T-helper 9 cell (primary cell): ENCODE measurements at regions not wholly inside any gene's neighbourhood (a gene's known extent, or its start where the extent isn't known, plus 50 kb on each side); places are given as distances from the start of the nearest gene placed in this dataset.
"Not testable (repeated sequence)": the region's sequence is repeated elsewhere in the genome, so short reads cannot be mapped to it uniquely, and the experiment has no call there.

ENCODE experiments used
- DNase-seq: peaks from one replicate; pipeline ENCODE4 v3.0.0-alpha.2; 2020

- DNase-seq, result no peak
Measured at GRCh38 chr6:144793744-144794143, 508.6 kb downstream of the UTRN start.

GRCh38 chr6:144795022-144795421 is 509.9 kb downstream of the UTRN start:
- DNase-seq, result not testable (repeated sequence)

- no peak for DNase-seq
Measured at GRCh38 chr6:144796070-144796469, 510.9 kb downstream of the UTRN start.

- DNase-seq, result no peak
Measured at GRCh38 chr6:144797881-144798589, 512.9 kb downstream of the UTRN start.

GRCh38 chr6:144804246-144804790 is 519.2 kb downstream of the UTRN start:
- no peak for DNase-seq

GRCh38 chr6:144805049-144805448 is 519.9 kb downstream of the UTRN start:
- no peak for DNase-seq

GRCh38 chr6:144806222-144806621 is 521.1 kb downstream of the UTRN start:
- no peak for DNase-seq

GRCh38 chr6:144809120-144809519 is 524.0 kb downstream of the UTRN start:
- DNase-seq, result no peak

- DNase-seq, result no peak
Measured at GRCh38 chr6:144809969-144810368, 524.8 kb downstream of the UTRN start.

GRCh38 chr6:144811140-144811539 is 526.0 kb downstream of the UTRN start:
- no peak for DNase-seq

- no peak for DNase-seq
Measured at GRCh38 chr6:144816936-144817335, 531.8 kb downstream of the UTRN start.

- no peak for DNase-seq
Measured at GRCh38 chr6:144820270-144820669, 535.1 kb downstream of the UTRN start.

GRCh38 chr6:144823131-144823530 is 538.0 kb downstream of the UTRN start:
- DNase-seq, result no peak

- no peak for DNase-seq
Measured at GRCh38 chr6:144824018-144824417, 538.9 kb downstream of the UTRN start.

GRCh38 chr6:144834426-144835038 is 549.4 kb downstream of the UTRN start:
- DNase-seq, result no peak

- no peak for DNase-seq
Measured at GRCh38 chr6:144835322-144835973, 550.3 kb downstream of the UTRN start.

- no peak for DNase-seq
Measured at GRCh38 chr6:144840619-144841018, 555.5 kb downstream of the UTRN start.

- no peak for DNase-seq
Measured at GRCh38 chr6:144843701-144844100, 558.6 kb downstream of the UTRN start.

GRCh38 chr6:144844596-144844995 is 559.5 kb downstream of the UTRN start:
- DNase-seq, result no peak

GRCh38 chr6:144845186-144845585 is 560.1 kb downstream of the UTRN start:
- DNase-seq, result no peak

GRCh38 chr6:144847916-144848315 is 562.8 kb downstream of the UTRN start:
- no peak for DNase-seq

GRCh38 chr6:144849920-144850319 is 564.8 kb downstream of the UTRN start:
- no peak for DNase-seq

- no peak for DNase-seq
Measured at GRCh38 chr6:144853603-144854002, 568.5 kb downstream of the UTRN start.

- DNase-seq, result no peak
Measured at GRCh38 chr6:144854654-144855053, 569.5 kb downstream of the UTRN start.
